Neuronal stem cell (in vitro differentiated cells): ENCODE measurements at regions not wholly inside any gene's neighbourhood (a gene's known extent, or its start where the extent isn't known, plus 50 kb on each side); places are given as distances from the start of the nearest gene placed in this dataset.
"Not testable (repeated sequence)": the region's sequence is repeated elsewhere in the genome, so short reads cannot be mapped to it uniquely, and the experiment has no call there.

ENCODE experiments used
- DNase-seq: peaks from one replicate; pipeline ENCODE4 v3.0.0-alpha.2; 2013; ENCODE audit warnings: low spot score
- H2AFZ ChIP-seq: one replicate; pipeline ENCODE4 v1.6.1; 2013; ENCODE audit warnings: mild to moderate bottlenecking, low read length, inconsistent platforms
- H2AK5ac ChIP-seq: 2 replicates; pipeline ENCODE4 v1.6.1; 2013; ENCODE audit warnings: low read depth, mild to moderate bottlenecking, inconsistent platforms, low read length, moderate library complexity, mixed read lengths
- H2BK120ac ChIP-seq: 2 replicates; pipeline ENCODE4 v1.6.1; 2013; ENCODE audit warnings: low read depth, mild to moderate bottlenecking, inconsistent platforms, low read length, moderate library complexity, mixed read lengths
- H2BK12ac ChIP-seq: one replicate; pipeline ENCODE4 v1.6.1; 2013; ENCODE audit warnings: low read length, inconsistent platforms
- H2BK15ac ChIP-seq: 2 replicates; pipeline ENCODE4 v1.6.1; 2013; ENCODE audit warnings: mild to moderate bottlenecking, low read length, inconsistent platforms, mixed read lengths
- H2BK5ac ChIP-seq: one replicate; pipeline ENCODE4 v1.6.1; 2013; ENCODE audit warnings: inconsistent platforms, mild to moderate bottlenecking, low read length, moderate library complexity
- H3K14ac ChIP-seq: one replicate; pipeline ENCODE4 v1.6.1; 2013; ENCODE audit warnings: low read length, inconsistent platforms
- H3K18ac ChIP-seq: 2 replicates; pipeline ENCODE4 v1.6.1; 2013; ENCODE audit warnings: low read length, inconsistent platforms
- H3K23ac ChIP-seq: 2 replicates; pipeline ENCODE4 v1.6.1; 2013; ENCODE audit warnings: low read depth, mild to moderate bottlenecking, mixed read lengths, low read length, inconsistent platforms; ENCODE audit not compliant: poor library complexity
- H3K27ac ChIP-seq: replicated peaks from 3 replicates; pipeline ENCODE4 v1.5.1; 2013; ENCODE audit warnings: low read length, inconsistent platforms
- H3K27me3 ChIP-seq, 3 experiments: 2 replicates each; pipeline ENCODE4 v1.6.1; 2013; ENCODE audit warnings: low read length in 3 of 3, mild to moderate bottlenecking in 2 of 3, inconsistent platforms in 1 of 3, low read depth in 1 of 3, mixed read lengths in 1 of 3, moderate library complexity in 1 of 3; ENCODE audit not compliant: control insufficient read depth in 3 of 3, insufficient read depth in 3 of 3
- H3K36me3 ChIP-seq, 2 donors: replicated peaks in 1 of 2; 2 replicates each; pipeline ENCODE4 v1.6.1; 2013; ENCODE audit warnings: low read length in 2 of 2; ENCODE audit not compliant: control insufficient read depth in 2 of 2, insufficient read depth in 2 of 2
- H3K4ac ChIP-seq: 2 replicates; pipeline ENCODE4 v1.6.1; 2013; ENCODE audit warnings: inconsistent platforms, mild to moderate bottlenecking, low read length, moderate library complexity
- H3K4me1 ChIP-seq, 2 donors: 1 replicate in 1 of 2; 2 replicates in 1 of 2; pipeline ENCODE4 v1.6.1; 2013; ENCODE audit warnings: low read length in 2 of 2, low read depth in 1 of 2; ENCODE audit not compliant: control insufficient read depth in 2 of 2, insufficient read depth in 1 of 2
- H3K4me2 ChIP-seq: one replicate; pipeline ENCODE4 v1.6.1; 2013; ENCODE audit warnings: mild to moderate bottlenecking, low read length, inconsistent platforms; ENCODE audit not compliant: insufficient read depth, poor library complexity, severe bottlenecking
- H3K4me3 ChIP-seq, 2 donors: 2 replicates each; pipeline ENCODE4 v1.5.1; 2013; ENCODE audit warnings: low read length in 2 of 2, mild to moderate bottlenecking in 2 of 2, inconsistent platforms in 1 of 2, moderate library complexity in 1 of 2
- H3K79me1 ChIP-seq: one replicate; pipeline ENCODE4 v1.6.1; 2013; ENCODE audit warnings: low read depth, mild to moderate bottlenecking, inconsistent platforms, low read length, moderate library complexity
- H3K9ac ChIP-seq: one replicate; pipeline ENCODE4 v1.6.1; 2013; ENCODE audit warnings: mild to moderate bottlenecking, low read depth, low read length, inconsistent platforms; ENCODE audit not compliant: poor library complexity
- H3K9me3 ChIP-seq, 2 donors: replicated peaks in 1 of 2; 2 replicates each; pipeline versions ENCODE3 to v1.6.1; 2013; ENCODE audit warnings: low read length in 2 of 2, mild to moderate bottlenecking in 2 of 2, inconsistent platforms in 1 of 2, low read depth in 1 of 2, mixed read lengths in 1 of 2, moderate library complexity in 1 of 2; ENCODE audit not compliant: control insufficient read depth in 2 of 2, insufficient read depth in 1 of 2
- H4K8ac ChIP-seq: one replicate; pipeline ENCODE4 v1.6.1; 2013; ENCODE audit warnings: low read depth, mild to moderate bottlenecking, inconsistent platforms, low read length, moderate library complexity
- H4K91ac ChIP-seq: one replicate; pipeline ENCODE4 v1.6.1; 2013; ENCODE audit warnings: low read length, low read depth, mild to moderate bottlenecking, inconsistent platforms; ENCODE audit not compliant: poor library complexity
- WGBS, 2 donors: extraction: QIAGEN DNeasy Blood & Tissue Kit; methylation state at CpG; one replicate each; pipeline ENCODE4 v1.1.7; 2013; ENCODE audit warnings: missing lambda C conversion rate in 2 of 2, mixed read lengths in 1 of 2; ENCODE audit not compliant: insufficient read length in 2 of 2, insufficient replicate concordance in 1 of 2; ENCODE audit errors: extremely low coverage in 2 of 2; 5-methylcytosine and 5-hydroxymethylcytosine counted together

GRCh38 chrX:89033723-89034122 lies 286.7 kb downstream of the CPXCR1 start:
- Histone ChIP-seq H3K18ac (no peak overlapping the region), H2BK5ac (no peak overlapping the region), H3K4me3 (no peak overlapping the region), H3K27ac (no peak overlapping the region), H3K4ac (no peak overlapping the region), H3K9me3 (no peaks in the 10 kb centered on the region), H2BK120ac (no peak overlapping the region), H3K36me3 (no peaks in the 10 kb centered on the region), H3K4me1 (no peaks in the 10 kb centered on the region), H3K79me1 (no peaks in the 10 kb centered on the region), H4K8ac (no peak overlapping the region), H2BK15ac (no peak overlapping the region), H3K9ac (no peak overlapping the region), H3K27me3 (no peaks in the 10 kb centered on the region), H2AFZ (no peak overlapping the region), H2BK12ac (no peak overlapping the region), H4K91ac (no peak overlapping the region), H3K23ac (no peak overlapping the region), H3K14ac (no peak overlapping the region), H3K4me2 (no peak overlapping the region), H2AK5ac (no peak overlapping the region)
- no peak for DNase-seq
- WGBS, 2 donors: no CpG with 5 or more reads among the region's 1 CpG

GRCh38 chrX:89034679-89035078 lies 287.7 kb downstream of the CPXCR1 start:
- Histone ChIP-seq H3K79me1 (no peaks in the 10 kb centered on the region), H2AK5ac (no peak overlapping the region), H4K8ac (no peak overlapping the region), H2BK5ac (no peak overlapping the region), H3K9me3 (no peaks in the 10 kb centered on the region), H3K27me3 (no peaks in the 10 kb centered on the region), H3K4me2 (no peak overlapping the region), H4K91ac (no peak overlapping the region), H3K18ac (no peak overlapping the region), H3K4ac (no peak overlapping the region), H2BK12ac (no peak overlapping the region), H3K4me1 (no peaks in the 10 kb centered on the region), H2AFZ (no peak overlapping the region), H3K14ac (no peak overlapping the region), H3K4me3 (no peak overlapping the region), H3K9ac (no peak overlapping the region), H3K36me3 (no peaks in the 10 kb centered on the region), H2BK120ac (no peak overlapping the region), H3K27ac (no peak overlapping the region), H3K23ac (no peak overlapping the region), H2BK15ac (no peak overlapping the region)
- WGBS, 2 donors: no CpG with 5 or more reads among the region's 1 CpG
- no peak for DNase-seq

- no peak overlapping the region for H3K18ac ChIP-seq
These were observed 306.2 kb downstream of the CPXCR1 start for GRCh38 chrX:89053223-89053622.

GRCh38 chrX:89099587-89099986 lies 352.6 kb downstream of the CPXCR1 start:
- H3K9ac ChIP-seq, H2AK5ac ChIP-seq, H3K36me3 ChIP-seq, H3K4me2 ChIP-seq, H3K23ac ChIP-seq, DNase-seq, H3K79me1 ChIP-seq, H3K18ac ChIP-seq, H3K27me3 ChIP-seq, H4K8ac ChIP-seq, H2BK5ac ChIP-seq, H3K9me3 ChIP-seq, H2BK15ac ChIP-seq, H3K27ac ChIP-seq, H3K4me3 ChIP-seq, H2BK12ac ChIP-seq, H3K14ac ChIP-seq, H2BK120ac ChIP-seq, H3K4ac ChIP-seq, H2AFZ ChIP-seq, H3K4me1 ChIP-seq, H4K91ac ChIP-seq: not testable (repeated sequence)
- WGBS, 2 donors: no CpG with 5 or more reads among the region's 7 CpGs

More at GRCh38 chrX:89053223-89053622, 306.2 kb downstream of the CPXCR1 start:
- Histone ChIP-seq H3K23ac (no peak overlapping the region), H4K91ac (no peak overlapping the region), H2BK120ac (no peak overlapping the region), H3K36me3 (no peaks in the 10 kb centered on the region), H4K8ac (no peak overlapping the region), H2BK12ac (no peak overlapping the region), H3K14ac (no peak overlapping the region), H3K4me1 (peaks cover 0 to 2% of the 10 kb centered on the region in 2 donors), H2AK5ac (no peak overlapping the region), H3K4me3 (no peak overlapping the region), H3K9ac (no peak overlapping the region), H3K27ac (no peak overlapping the region), H2AFZ (no peak overlapping the region), H3K4ac (no peak overlapping the region), H3K9me3 (no peaks in the 10 kb centered on the region), H3K4me2 (no peak overlapping the region), H2BK15ac (no peak overlapping the region), H3K27me3 (no peaks in the 10 kb centered on the region), H2BK5ac (no peak overlapping the region), H3K79me1 (no peaks in the 10 kb centered on the region)
- DNase-seq: no peak
